HepG2 (cell line): ENCODE measurements at regions not wholly inside any gene's neighbourhood (a gene's known extent, or its start where the extent isn't known, plus 50 kb on each side); places are given as distances from the start of the nearest gene placed in this dataset.

Experiments
- ATAC-seq: fragments of 200-7000 bp; cut with Tn5 transposase; 3 replicates; pipeline ENCODE4 v1.9.1; 2020; ENCODE audit warnings: mild to moderate bottlenecking, moderate library complexity
- BruUV-seq: library from RNA; stranded (reverse); fragments of 400-500 nt; replicated peaks from 2 replicates; lab custom pipeline; 2021; lab: Mats Ljungman, UMichigan
- CTCF ChIA-PET: fragments of 300-600 bp; formaldehyde crosslinking; extraction: SDS; loops from one replicate; lab custom pipeline; 2021; ENCODE audit warnings: low total read pairs, inconsistent platforms, low intra/inter-chr PET ratio; lab: Yijun Ruan, JAX
- POLR2A ChIA-PET: fragments of 350-600 bp; sonication (Branson Sonifier 250); formaldehyde crosslinking; loops from one replicate; lab custom pipeline; 2020; ENCODE audit warnings: antibody characterized with exemption, inconsistent platforms; lab: Yijun Ruan, JAX
- DNase-seq: peaks from one replicate; pipeline ENCODE4 v3.0.0-alpha.2; 2015; ENCODE audit warnings: low spot score
- FAIRE-seq: peaks from 3 replicates; lab custom pipeline; 2011; peaks lifted over from hg19 to GRCh38; lab: Jason Lieb, UNC
- H2AFZ ChIP-seq: one replicate; pipeline ENCODE4 v1.6.1; 2011; ENCODE audit warnings: low read length, inconsistent platforms
- H3K27ac ChIP-seq: fragments of 300-600 bp; 3 replicates; pipeline ENCODE4 v1.8.0; 2011; ENCODE audit warnings: mixed run types, mild to moderate bottlenecking, mixed read lengths, low read length, inconsistent platforms; ENCODE audit not compliant: insufficient read depth; ENCODE audit errors: extremely low read length
- H3K27me3 ChIP-seq, 2 experiments: fragments of 200-600 bp in 1 of 2; 2 replicates in 1 of 2; 3 replicates in 1 of 2; pipeline versions ENCODE4 v1.6.0 to v1.8.0; 2011; ENCODE audit warnings: low read length in 2 of 2, mild to moderate bottlenecking in 2 of 2, moderate library complexity in 2 of 2, inconsistent platforms in 1 of 2; ENCODE audit not compliant: insufficient read depth in 2 of 2, control insufficient read depth in 1 of 2
- H3K36me3 ChIP-seq, 2 experiments: fragments of 200-600 bp in 1 of 2; replicated peaks in 1 of 2; 2 replicates in 1 of 2; 3 replicates in 1 of 2; pipeline versions ENCODE4 v1.5.1 to v1.8.0; 2011; ENCODE audit warnings: low read length in 2 of 2, inconsistent platforms in 1 of 2; ENCODE audit not compliant: insufficient read depth in 2 of 2, control insufficient read depth in 1 of 2
- H3K4me1 ChIP-seq: 2 replicates; pipeline ENCODE4 v1.5.1; 2012; ENCODE audit warnings: low read length, inconsistent platforms; ENCODE audit not compliant: insufficient read depth
- H3K4me2 ChIP-seq: 2 replicates; pipeline ENCODE4 v1.6.0; 2011; ENCODE audit warnings: low read depth, low read length, inconsistent platforms
- H3K4me3 ChIP-seq, 3 experiments: fragments of 200-600 bp in 1 of 3; sonication (generic), shearing (Covaris generic) in 1 of 3; replicated peaks in 1 of 3; 2 replicates each; pipeline ENCODE4 v1.5.1; 2011 to 2016; ENCODE audit warnings: low read length in 3 of 3, inconsistent platforms in 2 of 3, low read depth in 2 of 3, mild to moderate bottlenecking in 2 of 3, control low read depth in 1 of 3, mixed read lengths in 1 of 3; ENCODE audit not compliant: insufficient read depth in 1 of 3
- H3K79me2 ChIP-seq: one replicate; pipeline ENCODE4 v1.6.1; 2011; ENCODE audit warnings: low read length, inconsistent platforms; ENCODE audit not compliant: insufficient read depth
- H3K9ac ChIP-seq: 2 replicates; pipeline ENCODE4 v1.6.0; 2011; ENCODE audit warnings: mild to moderate bottlenecking, low read depth, low read length, inconsistent platforms; ENCODE audit not compliant: insufficient read depth
- H3K9me3 ChIP-seq: 2 replicates; pipeline ENCODE4 v1.5.1; 2012; ENCODE audit warnings: mild to moderate bottlenecking, low read length
- H4K20me1 ChIP-seq: 2 replicates; pipeline ENCODE4 v1.6.0; 2011; ENCODE audit warnings: inconsistent platforms, mild to moderate bottlenecking, low read length, moderate library complexity; ENCODE audit not compliant: insufficient read depth
- FUBP1 ChIP-seq: sonication (generic); formaldehyde crosslinking; IDR thresholded peaks from 2 replicates; pipeline ENCODE4 v1.5.1; 2020; ENCODE audit warnings: missing genetic modification reagents, mild to moderate bottlenecking, borderline replicate concordance
- KDM6A ChIP-seq: IDR thresholded peaks from 2 replicates; pipeline ENCODE4 v1.6.1; 2016; ENCODE audit warnings: low read depth
- MAFF ChIP-seq: IDR thresholded peaks from 2 replicates; pipeline ENCODE4 v1.6.1; 2011; ENCODE audit warnings: low read depth, low read length, improper control_type of control experiment
- MATR3 ChIP-seq: sonication (generic); formaldehyde crosslinking; IDR thresholded peaks from 2 replicates; pipeline ENCODE4 v1.4.0; 2020; ENCODE audit warnings: missing genetic modification reagents
- MED1 ChIP-seq: sonication (generic); formaldehyde crosslinking; IDR thresholded peaks from 2 replicates; pipeline ENCODE4 v1.4.0; 2020; ENCODE audit warnings: missing genetic modification reagents
- MTA3 ChIP-seq: sonication (generic); formaldehyde crosslinking; IDR thresholded peaks from 2 replicates; pipeline ENCODE4 v1.4.0; 2020; ENCODE audit warnings: missing genetic modification reagents
- PITX1 ChIP-seq: sonication (generic); formaldehyde crosslinking; IDR thresholded peaks from 2 replicates; pipeline ENCODE4 v1.5.1; 2020; ENCODE audit warnings: mild to moderate bottlenecking, missing genetic modification reagents
- PLRG1 ChIP-seq: fragments of 450-650 bp; conservative IDR thresholded peaks from 2 replicates; pipeline ENCODE4 v1.6.1; 2016
- ZBTB40 ChIP-seq, 2 experiments: fragments of 450-650 bp in 1 of 2; sonication (generic) in 1 of 2; formaldehyde crosslinking in 1 of 2; IDR thresholded peaks; 2 replicates each; pipeline versions ENCODE4 v1.6.1 to v1.8.0; 2016 to 2022; ENCODE audit warnings: antibody characterized with exemption in 1 of 2, mild to moderate bottlenecking in 1 of 2, missing genetic modification reagents in 1 of 2
- ZBTB49 ChIP-seq: sonication (generic); formaldehyde crosslinking; IDR thresholded peaks from 2 replicates; pipeline ENCODE4 v1.4.0; 2020; ENCODE audit warnings: missing genetic modification reagents, borderline replicate concordance
- ZNF160 ChIP-seq: sonication (generic); formaldehyde crosslinking; IDR thresholded peaks from 2 replicates; pipeline ENCODE4 v1.8.0; 2022; ENCODE audit warnings: mild to moderate bottlenecking, inconsistent platforms, missing genetic modification reagents
- WGBS: methylation state at CpG from one replicate; pipeline ENCODE4 v1.1.6; 2017; ENCODE audit warnings: low lambda C conversion rate; 5-methylcytosine and 5-hydroxymethylcytosine counted together
- in situ Hi-C: cut with HindIII; loops from 2 replicates; pipeline ENCODE4 v1.10.0; 2017; ENCODE audit warnings: low pct_unique_long_range_greater_than_20kb; ENCODE audit not compliant: extremely low pct_ligation_motif_present
- intact Hi-C: fragments of 100-400 bp; cut with micrococcal nuclease; formaldehyde crosslinking; loops from one replicate; pipeline ENCODE4 v1.10.0; 2022; ENCODE audit not compliant: unreplicated experiment

- TF ChIP-seq ZBTB40 (IDR thresholded peaks at IDR 0.05) (no peak), ZBTB40 (CRISPR knock-in tag; IDR thresholded peaks at IDR 0.05) (no peak), MAFF (no peak)
Measured at GRCh38 chr5:113693701-113694100, 180.2 kb downstream of the YTHDC2 start (continued).

GRCh38 chr5:113694576-113694975, 181.1 kb downstream of the YTHDC2 start:
- Histone ChIP-seq H3K27ac (no peak overlapping the region), H3K9me3 (no peaks in the 10 kb centered on the region), H3K9ac (no peak overlapping the region), H3K27me3 (0 out of 5 replicates have a peak, but pooled peaks cover 0 to 3% of the 10 kb centered on the region in 2 experiments), H3K4me3 (no peak overlapping the region), H3K4me2 (no peak overlapping the region), H3K4me1 (no peaks in the 10 kb centered on the region), H3K79me2 (no peaks in the 10 kb centered on the region), H2AFZ (no peak overlapping the region), H4K20me1 (no peaks in the 10 kb centered on the region), H3K36me3 (no peaks in the 10 kb centered on the region)
- ChIA-PET POLR2A (no interaction called here), CTCF (no interaction called here)
- ATAC-seq = no peak
- FAIRE-seq = no peak
- 18% methylated on average over 2 of the region's 2 CpGs for WGBS
- no peak for DNase-seq
- in situ Hi-C loops = no loop called here
- BruUV-seq = no TSS peak
- intact Hi-C loops = loop anchor here (2.0 kb wide), 1 partner anchor 26 kb away; no protein-coding TSS in a partner anchor
- no peak for TF ChIP-seq PITX1 (CRISPR knock-in tag)
- TF ChIP-seq ZNF160 (CRISPR knock-in tag) = no peak
- no peak for TF ChIP-seq FUBP1 (CRISPR knock-in tag)
- no peak for TF ChIP-seq MATR3 (CRISPR knock-in tag)
- no peak for TF ChIP-seq PLRG1
- no peak for TF ChIP-seq KDM6A (CRISPR knock-in tag)
- TF ChIP-seq MTA3 (CRISPR knock-in tag) = no peak
- TF ChIP-seq MED1 (CRISPR knock-in tag) = no peak
- no peak for TF ChIP-seq ZBTB49 (CRISPR knock-in tag)
